Skeletal muscle satellite cell (primary cell): ENCODE measurements at regions not wholly inside any gene's neighbourhood (a gene's known extent, or its start where the extent isn't known, plus 50 kb on each side); places are given as distances from the start of the nearest gene placed in this dataset.

Experiments used
- H3K27me3 ChIP-seq: 2 replicates; pipeline ENCODE4 v1.7.0; 2013; ENCODE audit warnings: low read length; ENCODE audit not compliant: control insufficient read depth, insufficient read depth
- H3K36me3 ChIP-seq: 2 replicates; pipeline ENCODE4 v1.7.0; 2013; ENCODE audit warnings: mild to moderate bottlenecking, control low read depth, low read length; ENCODE audit not compliant: insufficient read depth
- H3K4me1 ChIP-seq: 2 replicates; pipeline ENCODE4 v1.7.0; 2013; ENCODE audit warnings: low read length; ENCODE audit not compliant: control insufficient read depth, insufficient read depth
- H3K4me2 ChIP-seq: 2 replicates; pipeline ENCODE4 v1.7.0; 2013; ENCODE audit warnings: mild to moderate bottlenecking, low read length
- H3K4me3 ChIP-seq: 2 replicates; pipeline ENCODE4 v1.7.0; 2013; ENCODE audit warnings: low read length
- H3K9ac ChIP-seq: 2 replicates; pipeline ENCODE4 v1.7.0; 2013; ENCODE audit warnings: mild to moderate bottlenecking, low read depth, low read length, moderate library complexity
- H3K9me3 ChIP-seq: replicated peaks from 2 replicates; pipeline ENCODE4 v1.7.0; 2013; ENCODE audit warnings: mild to moderate bottlenecking, control low read depth, low read length

- no peak overlapping the region for H3K4me3 ChIP-seq
- H3K4me2 ChIP-seq = no peak overlapping the region
- H3K4me1 ChIP-seq = no peaks in the 10 kb centered on the region
- no peaks in the 10 kb centered on the region for H3K36me3 ChIP-seq
- no peaks in the 10 kb centered on the region for H3K27me3 ChIP-seq
- H3K9ac ChIP-seq = no peak overlapping the region
- no peaks in the 10 kb centered on the region for H3K9me3 ChIP-seq
Observed at GRCh38 chr6:126529637-126530362, 189.9 kb downstream of the CENPW start.

DNA sequence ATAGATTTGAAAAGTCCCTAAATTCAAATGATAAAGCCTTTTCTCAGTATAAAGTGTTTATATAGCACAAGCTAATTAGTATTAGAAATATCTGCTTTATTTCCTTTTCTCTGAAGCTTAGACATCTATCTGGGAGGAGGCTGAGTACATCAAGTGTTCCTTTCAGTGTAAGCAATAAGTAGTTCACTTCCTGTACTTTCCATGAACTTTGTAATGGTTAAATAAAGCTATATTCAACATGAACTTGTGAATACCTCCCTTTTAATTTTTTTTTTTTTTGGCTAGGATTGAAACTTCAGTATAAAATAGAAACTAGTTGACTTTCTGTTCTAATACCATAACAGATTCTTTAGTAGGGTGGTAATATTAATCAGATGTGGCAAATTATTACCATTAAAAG is 190.9 kb downstream of the CENPW start:
- Histone ChIP-seq H3K9ac (no peak overlapping the region), H3K4me3 (no peak overlapping the region), H3K4me1 (no peaks in the 10 kb centered on the region), H3K27me3 (no peaks in the 10 kb centered on the region), H3K9me3 (no peaks in the 10 kb centered on the region), H3K36me3 (no peaks in the 10 kb centered on the region), H3K4me2 (no peak overlapping the region)

DNA sequence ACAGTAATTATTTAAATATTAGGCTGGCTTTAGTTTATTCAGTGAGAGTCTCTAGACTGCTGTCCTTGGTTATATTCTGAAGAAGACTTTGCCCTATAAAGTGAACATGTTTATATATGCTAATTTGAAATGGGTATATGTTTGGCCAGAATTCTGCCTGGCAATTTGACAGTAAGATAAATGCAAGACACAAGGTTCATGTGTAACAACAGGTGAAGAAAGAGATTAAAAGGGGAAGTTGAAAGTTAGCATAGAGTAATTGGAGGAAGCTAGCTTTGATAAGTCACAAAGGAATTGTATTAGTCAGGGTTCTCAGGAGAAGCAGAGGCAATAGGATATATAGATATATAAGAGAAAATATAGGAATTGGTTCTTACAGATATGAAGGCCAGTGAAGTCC is 191.4 kb downstream of the CENPW start:
- Histone ChIP-seq H3K36me3 (no peaks in the 10 kb centered on the region), H3K4me3 (no peak overlapping the region), H3K27me3 (no peaks in the 10 kb centered on the region), H3K9me3 (no peaks in the 10 kb centered on the region), H3K4me2 (no peak overlapping the region), H3K9ac (no peak overlapping the region), H3K4me1 (no peaks in the 10 kb centered on the region)

DNA sequence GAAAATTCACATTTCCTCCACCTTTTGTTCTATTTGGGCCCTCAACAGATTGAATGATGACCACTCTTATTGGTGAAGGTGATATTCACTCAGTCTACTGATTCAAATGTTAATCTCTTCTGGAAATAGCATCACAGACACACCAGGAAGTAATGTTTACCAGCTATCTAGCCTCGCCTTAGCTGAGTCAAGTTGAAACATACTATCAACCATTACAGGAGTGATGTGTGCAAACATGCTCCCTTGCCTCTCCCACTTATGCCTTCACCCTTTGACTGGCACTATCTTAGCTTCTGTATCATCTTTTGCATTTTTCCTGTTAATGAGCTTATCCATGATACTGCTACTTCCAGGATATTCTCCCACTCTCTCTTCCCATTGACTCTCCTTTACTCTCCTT is 191.9 kb downstream of the CENPW start:
- no peak overlapping the region for H3K4me3 ChIP-seq
- H3K9me3 ChIP-seq = no peaks in the 10 kb centered on the region
- H3K4me2 ChIP-seq = no peak overlapping the region
- no peak overlapping the region for H3K9ac ChIP-seq
- H3K4me1 ChIP-seq = no peaks in the 10 kb centered on the region
- H3K27me3 ChIP-seq = no peaks in the 10 kb centered on the region
- H3K36me3 ChIP-seq = no peaks in the 10 kb centered on the region

- Histone ChIP-seq H3K4me3 (no peak overlapping the region), H3K9me3 (no peaks in the 10 kb centered on the region), H3K36me3 (no peaks in the 10 kb centered on the region), H3K27me3 (no peaks in the 10 kb centered on the region), H3K4me1 (no peaks in the 10 kb centered on the region), H3K4me2 (no peak overlapping the region), H3K9ac (no peak overlapping the region)
Observed at GRCh38 chr6:126534401-126534800, 194.5 kb downstream of the CENPW start.

DNA sequence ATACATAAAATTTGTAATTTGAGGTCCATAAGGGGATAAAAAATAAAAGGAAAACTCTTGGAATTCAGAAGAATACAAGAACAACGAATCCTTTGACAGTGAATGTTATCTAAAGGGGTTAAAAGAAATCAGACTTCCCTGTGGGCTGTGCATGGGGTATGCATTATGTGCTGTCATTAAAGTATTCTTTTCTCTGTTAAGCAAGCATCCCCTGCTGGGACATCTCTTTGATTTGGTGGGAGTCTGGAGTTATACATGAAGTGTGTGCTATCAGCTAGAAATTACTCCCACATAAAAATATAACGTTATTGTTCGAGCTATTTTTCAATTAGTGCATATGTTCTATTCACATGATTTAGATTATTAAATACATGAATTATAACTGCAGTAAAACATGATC is 195.2 kb downstream of the CENPW start:
- H3K9me3 ChIP-seq = no peaks in the 10 kb centered on the region
- no peaks in the 10 kb centered on the region for H3K4me1 ChIP-seq
- no peak overlapping the region for H3K4me3 ChIP-seq
- H3K9ac ChIP-seq = no peak overlapping the region
- H3K27me3 ChIP-seq = no peaks in the 10 kb centered on the region
- H3K36me3 ChIP-seq = no peaks in the 10 kb centered on the region
- H3K4me2 ChIP-seq = no peak overlapping the region

- Histone ChIP-seq H3K4me3 (no peak overlapping the region), H3K36me3 (no peaks in the 10 kb centered on the region), H3K4me1 (no peaks in the 10 kb centered on the region)
Observed at GRCh38 chr6:126535595-126535994, 195.7 kb downstream of the CENPW start.

DNA sequence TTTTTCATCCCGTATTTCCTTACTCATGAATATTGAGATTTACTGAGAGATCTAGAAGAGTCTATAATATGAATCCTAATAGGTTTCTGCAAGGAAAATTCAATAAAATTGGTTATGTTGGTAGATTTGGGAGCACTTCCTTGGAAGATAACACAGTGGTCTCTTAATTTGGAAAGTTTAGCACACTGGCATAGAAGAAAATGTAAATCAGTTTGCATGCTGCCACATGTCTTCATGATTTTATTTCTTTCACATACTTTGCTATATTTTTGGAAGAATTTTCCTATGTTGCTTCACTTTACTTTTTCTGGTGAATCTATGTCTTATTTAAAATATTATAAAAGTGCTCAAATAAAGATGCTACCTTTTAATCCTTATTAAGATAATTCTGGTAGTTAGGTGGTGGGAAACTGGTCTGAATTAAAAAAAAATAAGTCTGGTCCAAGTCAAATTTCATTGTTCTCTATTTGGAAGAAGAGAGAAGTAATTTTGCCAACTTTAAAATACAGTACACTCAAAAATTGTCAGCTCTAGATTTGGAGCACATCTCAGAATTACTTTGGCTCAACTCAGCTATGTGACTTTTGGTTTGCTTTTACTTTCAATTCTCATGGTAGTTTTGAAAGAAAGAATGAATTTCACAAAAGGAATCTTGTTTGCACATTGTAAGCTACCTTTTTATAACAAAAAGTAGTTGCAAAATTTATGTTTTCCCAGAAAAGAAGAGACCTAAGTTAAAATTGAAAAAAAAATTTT is 197.3 kb downstream of the CENPW start:
- H3K4me3 ChIP-seq = no peak overlapping the region
- H3K9me3 ChIP-seq = no peaks in the 10 kb centered on the region
- H3K4me2 ChIP-seq = no peak overlapping the region
- H3K27me3 ChIP-seq = no peaks in the 10 kb centered on the region
- H3K9ac ChIP-seq = no peak overlapping the region
- no peaks in the 10 kb centered on the region for H3K4me1 ChIP-seq
- no peaks in the 10 kb centered on the region for H3K36me3 ChIP-seq

More at GRCh38 chr6:126535595-126535994, 195.7 kb downstream of the CENPW start:
- Histone ChIP-seq H3K27me3 (no peaks in the 10 kb centered on the region), H3K9me3 (no peaks in the 10 kb centered on the region), H3K4me2 (no peak overlapping the region), H3K9ac (no peak overlapping the region)

- no peaks in the 10 kb centered on the region for H3K9me3 ChIP-seq
- no peaks in the 10 kb centered on the region for H3K4me1 ChIP-seq
- H3K4me2 ChIP-seq = no peak overlapping the region
- no peak overlapping the region for H3K9ac ChIP-seq
- no peaks in the 10 kb centered on the region for H3K27me3 ChIP-seq
- no peak overlapping the region for H3K4me3 ChIP-seq
- no peaks in the 10 kb centered on the region for H3K36me3 ChIP-seq
Observed at GRCh38 chr6:126539022-126539421, 199.1 kb downstream of the CENPW start.

GRCh38 chr6:126540161-126540560 is 200.2 kb downstream of the CENPW start:
- Histone ChIP-seq H3K4me2 (no peak overlapping the region), H3K9me3 (no peaks in the 10 kb centered on the region), H3K4me1 (no peaks in the 10 kb centered on the region), H3K4me3 (no peak overlapping the region), H3K27me3 (no peaks in the 10 kb centered on the region), H3K9ac (no peak overlapping the region), H3K36me3 (no peaks in the 10 kb centered on the region)

- H3K27me3 ChIP-seq = no peaks in the 10 kb centered on the region
- H3K9me3 ChIP-seq = no peaks in the 10 kb centered on the region
- H3K4me3 ChIP-seq = no peak overlapping the region
- H3K9ac ChIP-seq = no peak overlapping the region
- H3K4me2 ChIP-seq = no peak overlapping the region
- no peaks in the 10 kb centered on the region for H3K36me3 ChIP-seq
- H3K4me1 ChIP-seq = no peaks in the 10 kb centered on the region
Observed at GRCh38 chr6:126541806-126542491, 202.0 kb downstream of the CENPW start.
